Stimulated activated CD8-positive, alpha-beta memory T cell treated with anti-CD3 and anti-CD28 coated beads, Interleukin-7, amount 100 ng/mL, for 1 hour (primary cell): ENCODE measurements at regions not wholly inside any gene's neighbourhood (a gene's known extent, or its start where the extent isn't known, plus 50 kb on each side); places are given as distances from the start of the nearest gene placed in this dataset.

Experiments used
- DNase-seq, 2 donors: peaks; one replicate each; pipeline ENCODE4 v3.0.0-alpha.2; 2020; ENCODE audit warnings: low read depth in 2 of 2

GRCh38 chr6:105453968-105454367, 51.1 kb upstream of the PREP start:
- no peak for DNase-seq

DNA sequence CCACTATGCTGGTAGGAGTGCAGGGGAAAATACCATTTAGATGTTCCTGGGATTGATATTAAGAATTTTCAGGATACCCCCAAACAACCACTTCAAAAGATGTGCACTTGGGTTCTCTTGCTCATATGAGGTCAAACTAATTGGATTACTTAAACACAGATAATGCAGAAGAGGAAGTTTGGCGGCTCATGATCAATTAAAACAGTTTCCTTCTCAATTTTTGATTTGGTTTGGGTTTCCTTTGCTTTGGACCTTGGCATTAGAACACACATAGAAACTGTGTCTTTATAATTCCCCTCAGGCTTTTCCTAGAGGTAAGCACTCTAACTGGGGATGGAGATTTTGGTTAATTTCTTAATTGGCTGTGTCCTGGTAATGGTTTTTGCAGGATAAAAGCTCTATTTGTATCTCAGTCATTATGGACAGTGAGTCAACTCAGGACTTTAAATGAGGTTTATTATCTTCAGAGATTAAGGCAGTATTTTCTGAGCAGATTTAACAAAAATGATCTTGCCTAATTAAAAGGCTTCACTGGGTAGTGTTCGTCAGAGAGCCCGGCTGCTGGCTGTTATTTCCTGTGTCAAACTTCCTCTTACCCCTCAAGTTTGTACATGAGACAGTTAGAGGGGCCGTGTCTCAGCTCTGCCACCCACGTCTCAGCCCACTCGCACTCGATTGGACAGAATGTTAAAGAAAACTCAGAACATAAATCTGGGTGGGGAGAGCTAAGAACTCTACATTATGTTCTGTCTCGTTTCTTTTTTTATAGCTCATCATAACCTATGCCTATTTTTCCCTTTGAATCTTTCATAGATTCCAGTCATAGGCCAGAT, 50.3 kb upstream of the PREP start:
- DNase-seq = peak; percentile 28 to 29
